ENCODE measurements at regions not wholly inside any gene's neighbourhood (a gene's known extent, or its start where the extent isn't known, plus 50 kb on each side); places are given as distances from the start of the nearest gene placed in this dataset.

GRCh38 chr6:91088976-91089375 is 502.1 kb upstream of the MAP3K7 start:
- Histone ChIP-seq H3K18ac (ENCODE audit: insufficient read length, low read depth, low read length) (no peak overlapping the region), H3K79me2 (ENCODE audit: insufficient read depth, low read length) (no peaks in the 10 kb centered on the region), H4K20me1 (ENCODE audit: control insufficient read depth, insufficient read depth, insufficient read length) (no peaks in the 10 kb centered on the region), H4K5ac (ENCODE audit: insufficient read length, low read depth, low read length) (no peak overlapping the region), H2BK5ac (ENCODE audit: insufficient read length, low read length) (no peak overlapping the region), H3K9ac (ENCODE audit: extremely low read depth, insufficient read length, low read length) (no peak overlapping the region), H3K4ac (ENCODE audit: low read depth, low read length) (no peak overlapping the region), H4K8ac (replicated peaks; ENCODE audit: insufficient read length, low read depth, low read length) (no peak overlapping the region), H3K23me2 (ENCODE audit: insufficient read length, low read depth, low read length, poor library complexity, severe bottlenecking) (no peaks in the 10 kb centered on the region), H3K23ac (ENCODE audit: insufficient read length, low read depth, low read length) (no peak overlapping the region), H3T11ph (ENCODE audit: low read length) (no peak overlapping the region), H2BK20ac (ENCODE audit: low read depth, low read length, poor library complexity, severe bottlenecking) (no peak overlapping the region), H2BK120ac (ENCODE audit: low read depth, low read length, poor library complexity, severe bottlenecking) (no peak overlapping the region), H3K4me2 (ENCODE audit: insufficient read depth, insufficient read length, low read length) (no peak overlapping the region), H4K91ac (ENCODE audit: insufficient read length, low read depth, low read length) (no peak overlapping the region), H2AK5ac (ENCODE audit: insufficient read length, low read length) (no peak overlapping the region), H2AFZ (ENCODE audit: low read length) (no peak overlapping the region), H3K27me3 (ENCODE audit: insufficient read depth, low read length) (no peaks in the 10 kb centered on the region), H3K9me3 (ENCODE audit: control insufficient read depth, low read depth, low read length) (no peaks in the 10 kb centered on the region), H3K79me1 (ENCODE audit: insufficient read depth, low read depth, low read length, poor library complexity, severe bottlenecking) (no peaks in the 10 kb centered on the region), H2BK15ac (ENCODE audit: low read depth, low read length) (no peak overlapping the region), H2BK12ac (ENCODE audit: insufficient read length, low read depth, low read length) (no peak overlapping the region), H3K56ac (ENCODE audit: insufficient read length, low read depth, low read length) (no peak overlapping the region), H3K27ac (ENCODE audit: insufficient read length, low read depth, low read length) (no peak overlapping the region), H3K4me1 (ENCODE audit: insufficient read depth, low read length) (peaks cover 2% of the 10 kb centered on the region; the same call in 1 of the 2 replicates), H3K14ac (ENCODE audit: insufficient read depth, low read length) (no peak overlapping the region)
- no peak for DNase-seq
- Mint-ChIP-seq H3K36me3 (ENCODE audit: insufficient read depth in 1 of 3, low read depth in 3 of 3) (no peaks in the 10 kb centered on the region), H3K4me1 (peaks cover 12 to 23% of the 10 kb centered on the region in 2 experiments), H3K27ac (no peak overlapping the region), H3K9me3 (no peaks in the 10 kb centered on the region), H3K27me3 (ENCODE audit: low read depth) (no peaks in the 10 kb centered on the region), H3K4me3 (no peak overlapping the region)
- no peak for TF ChIP-seq CTCF (conservative IDR thresholded peaks at IDR 0.05)
- WGBS (ENCODE audit: extremely low coverage, insufficient read length, low lambda C conversion rate) = no CpG with 5 or more reads among the region's 2 CpGs

Measured in H9 (cell line).